PC-9 (cell line): ENCODE measurements at regions not wholly inside any gene's neighbourhood (a gene's known extent, or its start where the extent isn't known, plus 50 kb on each side); places are given as distances from the start of the nearest gene placed in this dataset.

ENCODE experiments used
- EZH2 ChIP-seq: fragments of 200-600 bp; sonication (generic); IDR thresholded peaks from 2 replicates; pipeline ENCODE4 v1.8.0; 2017; ENCODE audit warnings: antibody characterized with exemption, low read depth
- TF ChIP-seq, protein P1 (sequence below): fragments of 200-600 bp; sonication (generic); conservative IDR thresholded peaks from 2 replicates; pipeline ENCODE4 v1.6.1; 2017; ENCODE audit warnings: mixed run types, antibody characterized with exemption, mild to moderate bottlenecking, moderate library complexity

GRCh38 chr2:64287202-64287740 is 143.1 kb upstream of the PELI1 start:
- TF ChIP-seq EZH2: no peak
- TF ChIP-seq, protein P1, sequence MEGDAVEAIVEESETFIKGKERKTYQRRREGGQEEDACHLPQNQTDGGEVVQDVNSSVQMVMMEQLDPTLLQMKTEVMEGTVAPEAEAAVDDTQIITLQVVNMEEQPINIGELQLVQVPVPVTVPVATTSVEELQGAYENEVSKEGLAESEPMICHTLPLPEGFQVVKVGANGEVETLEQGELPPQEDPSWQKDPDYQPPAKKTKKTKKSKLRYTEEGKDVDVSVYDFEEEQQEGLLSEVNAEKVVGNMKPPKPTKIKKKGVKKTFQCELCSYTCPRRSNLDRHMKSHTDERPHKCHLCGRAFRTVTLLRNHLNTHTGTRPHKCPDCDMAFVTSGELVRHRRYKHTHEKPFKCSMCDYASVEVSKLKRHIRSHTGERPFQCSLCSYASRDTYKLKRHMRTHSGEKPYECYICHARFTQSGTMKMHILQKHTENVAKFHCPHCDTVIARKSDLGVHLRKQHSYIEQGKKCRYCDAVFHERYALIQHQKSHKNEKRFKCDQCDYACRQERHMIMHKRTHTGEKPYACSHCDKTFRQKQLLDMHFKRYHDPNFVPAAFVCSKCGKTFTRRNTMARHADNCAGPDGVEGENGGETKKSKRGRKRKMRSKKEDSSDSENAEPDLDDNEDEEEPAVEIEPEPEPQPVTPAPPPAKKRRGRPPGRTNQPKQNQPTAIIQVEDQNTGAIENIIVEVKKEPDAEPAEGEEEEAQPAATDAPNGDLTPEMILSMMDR: no peak
